DOHH2 (cell line): ENCODE measurements at regions not wholly inside any gene's neighbourhood (a gene's known extent, or its start where the extent isn't known, plus 50 kb on each side); places are given as distances from the start of the nearest gene placed in this dataset.

Experiments
- H3F3A ChIP-seq: fragments of 200-600 bp; sonication (generic), shearing (Covaris generic); 2 replicates; pipeline ENCODE4 v1.6.0; 2016; ENCODE audit warnings: antibody characterized with exemption, mild to moderate bottlenecking; ENCODE audit not compliant: control insufficient read depth, insufficient read depth
- H3K27ac ChIP-seq: fragments of 200-600 bp; sonication (generic); 2 replicates; pipeline ENCODE4 v1.5.1; 2014; ENCODE audit warnings: low read depth, mild to moderate bottlenecking, low read length, moderate library complexity
- H3K27me3 ChIP-seq: fragments of 200-600 bp; sonication (generic); 2 replicates; pipeline ENCODE4 v1.6.1; 2014; ENCODE audit warnings: mild to moderate bottlenecking, low read length, mixed read lengths; ENCODE audit not compliant: control insufficient read depth
- H3K36me3 ChIP-seq: fragments of 200-600 bp; sonication (generic); 2 replicates; pipeline ENCODE4 v1.6.1; 2014; ENCODE audit warnings: mild to moderate bottlenecking, low read length, moderate library complexity, mixed read lengths; ENCODE audit not compliant: control insufficient read depth
- H3K4me1 ChIP-seq: fragments of 200-600 bp; sonication (generic); 2 replicates; pipeline ENCODE4 v1.6.1; 2014; ENCODE audit warnings: mild to moderate bottlenecking, low read length, mixed read lengths; ENCODE audit not compliant: control insufficient read depth
- H3K4me2 ChIP-seq: fragments of 200-600 bp; sonication (generic); 2 replicates; pipeline ENCODE4 v1.6.0; 2014; ENCODE audit warnings: mild to moderate bottlenecking, low read length, moderate library complexity
- H3K4me3 ChIP-seq: fragments of 200-600 bp; sonication (generic); 2 replicates; pipeline ENCODE4 v1.5.1; 2014; ENCODE audit warnings: mild to moderate bottlenecking, low read length, mixed read lengths
- H3K79me2 ChIP-seq: fragments of 200-600 bp; sonication (generic); 2 replicates; pipeline ENCODE4 v1.6.1; 2014; ENCODE audit warnings: mild to moderate bottlenecking, low read length, mixed read lengths; ENCODE audit not compliant: control insufficient read depth
- H3K9me2 ChIP-seq: fragments of 200-600 bp; sonication (generic); replicated peaks from 2 replicates; pipeline ENCODE4 v1.6.1; 2014; ENCODE audit warnings: mild to moderate bottlenecking, low read length, mixed read lengths; ENCODE audit not compliant: control insufficient read depth
- H3K9me3 ChIP-seq: fragments of 200-600 bp; sonication (generic); 2 replicates; pipeline ENCODE4 v1.6.1; 2014; ENCODE audit warnings: antibody characterized with exemption, low read length, mixed read lengths; ENCODE audit not compliant: control insufficient read depth, insufficient read depth
- H4K20me1 ChIP-seq: fragments of 200-600 bp; sonication (generic); 2 replicates; pipeline ENCODE4 v1.6.0; 2014; ENCODE audit warnings: low read depth, mild to moderate bottlenecking, antibody characterized with exemption, low read length, moderate library complexity; ENCODE audit not compliant: control insufficient read depth, insufficient read depth
- CTCF ChIP-seq: fragments of 200-600 bp; sonication (generic); IDR thresholded peaks from one replicate; pipeline ENCODE4 v1.5.1; 2014; ENCODE audit warnings: antibody characterized with exemption, mild to moderate bottlenecking, low read depth, low read length; ENCODE audit not compliant: poor library complexity, severe bottlenecking
- EZH2phosphoT487 ChIP-seq: fragments of 200-600 bp; sonication (generic); IDR thresholded peaks from 2 replicates; pipeline ENCODE4 v1.6.1; 2017; ENCODE audit warnings: borderline replicate concordance, mild to moderate bottlenecking, antibody characterized with exemption, low read length, moderate library complexity, mixed read lengths

GRCh38 chr9:85142496-85142911 is 473.0 kb downstream of the NTRK2 start:
- Histone ChIP-seq H3K27ac (no peak overlapping the region), H4K20me1 (no peaks in the 10 kb centered on the region), H3K4me3 (no peak overlapping the region), H3K79me2 (no peaks in the 10 kb centered on the region), H3K9me2 (no peaks in the 10 kb centered on the region), H3K4me2 (no peak overlapping the region), H3K9me3 (no peaks in the 10 kb centered on the region), H3K27me3 (no peaks in the 10 kb centered on the region), H3K4me1 (no peaks in the 10 kb centered on the region), H3K36me3 (no peaks in the 10 kb centered on the region), H3F3A (no peaks in the 10 kb centered on the region)
- TF ChIP-seq EZH2phosphoT487 (no peak), CTCF (no peak)

- Histone ChIP-seq H3K4me2 (no peak overlapping the region), H3K36me3 (no peaks in the 10 kb centered on the region), H3K27me3 (no peaks in the 10 kb centered on the region), H3K27ac (no peak overlapping the region), H4K20me1 (no peaks in the 10 kb centered on the region), H3K9me2 (no peaks in the 10 kb centered on the region), H3K4me1 (no peaks in the 10 kb centered on the region), H3K79me2 (no peaks in the 10 kb centered on the region), H3K4me3 (no peak overlapping the region), H3K9me3 (no peaks in the 10 kb centered on the region), H3F3A (no peaks in the 10 kb centered on the region)
- TF ChIP-seq CTCF (no peak), EZH2phosphoT487 (no peak)
Observed at GRCh38 chr9:85137696-85138095, 468.2 kb downstream of the NTRK2 start.

GRCh38 chr9:85136987-85137386 is 467.5 kb downstream of the NTRK2 start:
- Histone ChIP-seq H3K4me3 (no peak overlapping the region), H3F3A (no peaks in the 10 kb centered on the region), H4K20me1 (no peaks in the 10 kb centered on the region), H3K4me2 (no peak overlapping the region), H3K9me2 (no peaks in the 10 kb centered on the region), H3K27ac (no peak overlapping the region), H3K79me2 (no peaks in the 10 kb centered on the region), H3K9me3 (no peaks in the 10 kb centered on the region), H3K4me1 (no peaks in the 10 kb centered on the region), H3K36me3 (no peaks in the 10 kb centered on the region), H3K27me3 (no peaks in the 10 kb centered on the region)
- TF ChIP-seq EZH2phosphoT487 (no peak), CTCF (no peak)

GRCh38 chr9:85136507-85136906 is 467.0 kb downstream of the NTRK2 start:
- Histone ChIP-seq H3K79me2 (no peaks in the 10 kb centered on the region), H3K27me3 (no peaks in the 10 kb centered on the region), H4K20me1 (no peaks in the 10 kb centered on the region), H3K4me2 (no peak overlapping the region), H3K4me3 (no peak overlapping the region), H3K27ac (no peak overlapping the region), H3F3A (no peaks in the 10 kb centered on the region), H3K4me1 (no peaks in the 10 kb centered on the region), H3K9me2 (no peaks in the 10 kb centered on the region), H3K36me3 (no peaks in the 10 kb centered on the region), H3K9me3 (no peaks in the 10 kb centered on the region)
- TF ChIP-seq EZH2phosphoT487 (no peak), CTCF (no peak)
